DND-41 (cell line): ENCODE measurements at regions not wholly inside any gene's neighbourhood (a gene's known extent, or its start where the extent isn't known, plus 50 kb on each side); places are given as distances from the start of the nearest gene placed in this dataset.

ENCODE experiments used
- EZH2 ChIP-seq: IDR thresholded peaks from 3 replicates; pipeline ENCODE4 v1.6.1; 2012; ENCODE audit warnings: borderline replicate concordance, low read depth, mild to moderate bottlenecking, moderate library complexity, low read length, inconsistent platforms; ENCODE audit not compliant: severe bottlenecking
- TF ChIP-seq, protein P1 (sequence below): IDR thresholded peaks from 2 replicates; pipeline ENCODE4 v1.5.1; 2012; ENCODE audit warnings: borderline replicate concordance, low read length, moderate library complexity, mild to moderate bottlenecking; ENCODE audit not compliant: poor library complexity, severe bottlenecking; ENCODE audit errors: extremely low read depth

DNA sequence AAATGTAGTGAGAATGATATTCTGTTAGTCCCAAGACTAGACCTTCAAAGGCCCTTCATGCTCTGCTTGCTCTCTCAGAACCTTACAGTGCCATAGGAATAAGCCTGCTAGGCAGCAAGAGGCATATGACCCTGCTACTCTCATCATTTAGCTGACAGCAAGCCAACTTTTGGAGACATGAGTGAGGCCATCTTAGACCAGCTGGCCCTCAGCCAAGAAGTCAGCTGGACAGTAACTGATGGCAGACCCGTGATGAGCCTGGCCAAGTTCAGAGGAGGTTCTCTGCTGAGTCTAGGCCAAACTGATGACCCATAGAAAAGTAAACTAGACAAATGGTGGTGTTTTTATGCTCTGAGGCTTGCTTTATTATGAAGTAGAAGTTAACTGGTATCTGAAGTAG is 82.6 kb downstream of the C18orf54 start:
- TF ChIP-seq, protein P1, sequence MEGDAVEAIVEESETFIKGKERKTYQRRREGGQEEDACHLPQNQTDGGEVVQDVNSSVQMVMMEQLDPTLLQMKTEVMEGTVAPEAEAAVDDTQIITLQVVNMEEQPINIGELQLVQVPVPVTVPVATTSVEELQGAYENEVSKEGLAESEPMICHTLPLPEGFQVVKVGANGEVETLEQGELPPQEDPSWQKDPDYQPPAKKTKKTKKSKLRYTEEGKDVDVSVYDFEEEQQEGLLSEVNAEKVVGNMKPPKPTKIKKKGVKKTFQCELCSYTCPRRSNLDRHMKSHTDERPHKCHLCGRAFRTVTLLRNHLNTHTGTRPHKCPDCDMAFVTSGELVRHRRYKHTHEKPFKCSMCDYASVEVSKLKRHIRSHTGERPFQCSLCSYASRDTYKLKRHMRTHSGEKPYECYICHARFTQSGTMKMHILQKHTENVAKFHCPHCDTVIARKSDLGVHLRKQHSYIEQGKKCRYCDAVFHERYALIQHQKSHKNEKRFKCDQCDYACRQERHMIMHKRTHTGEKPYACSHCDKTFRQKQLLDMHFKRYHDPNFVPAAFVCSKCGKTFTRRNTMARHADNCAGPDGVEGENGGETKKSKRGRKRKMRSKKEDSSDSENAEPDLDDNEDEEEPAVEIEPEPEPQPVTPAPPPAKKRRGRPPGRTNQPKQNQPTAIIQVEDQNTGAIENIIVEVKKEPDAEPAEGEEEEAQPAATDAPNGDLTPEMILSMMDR, result no peak
- no peak for TF ChIP-seq EZH2
